Sigmoid colon (tissue), 4 donors: ENCODE measurements at regions not wholly inside any gene's neighbourhood (a gene's known extent, or its start where the extent isn't known, plus 50 kb on each side); places are given as distances from the start of the nearest gene placed in this dataset.

Experiments used
- EP300 ChIP-seq, 4 donors: sonication (generic); formaldehyde crosslinking; IDR thresholded peaks; one replicate each; pipeline ENCODE4 v1.6.1; 2017; ENCODE audit warnings: antibody characterized with exemption in 4 of 4
- POLR2A ChIP-seq, 2 donors: fragments of 450-650 bp; IDR thresholded peaks; one replicate each; pipeline ENCODE4 v1.6.1; 2016; ENCODE audit warnings: antibody characterized with exemption in 2 of 2, mild to moderate bottlenecking in 2 of 2, moderate library complexity in 2 of 2
- POLR2AphosphoS5 ChIP-seq, 4 donors: sonication (generic); formaldehyde crosslinking; IDR thresholded peaks; one replicate each; pipeline ENCODE4 v1.6.1; 2017; ENCODE audit warnings: antibody characterized with exemption in 4 of 4
- TF ChIP-seq, protein P1 (sequence below), 4 experiments: fragments of 450-650 bp in 3 of 4; fragments of 200-600 bp in 1 of 4; IDR thresholded peaks; one replicate each; pipeline ENCODE4 v1.5.1; 2016 to 2019; ENCODE audit warnings: antibody characterized with exemption in 4 of 4, mild to moderate bottlenecking in 3 of 4, moderate library complexity in 2 of 4

DNA sequence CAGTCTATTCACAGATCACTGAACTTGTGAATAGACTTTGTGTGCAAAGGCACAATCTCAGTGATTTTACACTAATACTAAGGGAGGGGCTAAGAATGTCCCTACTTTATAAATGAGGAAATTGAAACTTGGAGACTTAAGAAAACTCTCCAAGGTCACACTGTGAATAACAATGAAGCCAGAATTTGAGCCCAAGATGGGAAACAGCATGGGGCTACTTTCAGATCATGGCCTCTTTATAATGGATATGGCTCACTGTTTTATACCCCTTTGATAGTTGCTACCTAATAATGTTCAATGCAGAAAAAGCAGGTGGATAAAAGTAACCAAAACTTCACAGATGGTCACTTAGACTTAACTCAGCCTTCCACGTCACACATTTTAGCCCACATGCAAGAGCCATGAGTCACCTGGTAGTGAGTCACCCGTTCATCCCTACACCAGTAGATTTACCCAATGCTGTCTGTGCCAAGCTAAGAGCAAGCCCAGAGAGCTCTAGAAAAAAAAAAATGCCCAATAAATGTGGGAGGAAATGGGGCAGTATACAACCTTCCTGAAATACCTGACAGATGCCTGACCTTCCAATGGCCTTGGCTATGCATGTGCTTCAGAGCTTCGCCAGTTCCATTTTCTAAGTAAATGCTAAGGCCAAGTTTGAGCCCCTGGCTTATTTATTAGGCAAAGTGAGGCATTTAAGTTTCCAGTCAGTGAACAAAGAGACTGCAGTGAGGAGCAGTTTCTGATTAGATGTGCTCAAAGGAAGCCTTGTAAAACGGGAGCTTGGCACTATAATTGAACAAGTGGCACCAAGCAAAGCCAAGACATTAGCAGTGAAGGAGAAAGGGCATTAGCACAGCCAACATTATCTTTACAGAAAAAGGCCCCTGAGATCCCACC, 219.7 kb downstream of the TMEM114 start:
- TF ChIP-seq POLR2AphosphoS5 (IDR thresholded peaks at IDR 0.05) = no peak
- TF ChIP-seq, protein P1, sequence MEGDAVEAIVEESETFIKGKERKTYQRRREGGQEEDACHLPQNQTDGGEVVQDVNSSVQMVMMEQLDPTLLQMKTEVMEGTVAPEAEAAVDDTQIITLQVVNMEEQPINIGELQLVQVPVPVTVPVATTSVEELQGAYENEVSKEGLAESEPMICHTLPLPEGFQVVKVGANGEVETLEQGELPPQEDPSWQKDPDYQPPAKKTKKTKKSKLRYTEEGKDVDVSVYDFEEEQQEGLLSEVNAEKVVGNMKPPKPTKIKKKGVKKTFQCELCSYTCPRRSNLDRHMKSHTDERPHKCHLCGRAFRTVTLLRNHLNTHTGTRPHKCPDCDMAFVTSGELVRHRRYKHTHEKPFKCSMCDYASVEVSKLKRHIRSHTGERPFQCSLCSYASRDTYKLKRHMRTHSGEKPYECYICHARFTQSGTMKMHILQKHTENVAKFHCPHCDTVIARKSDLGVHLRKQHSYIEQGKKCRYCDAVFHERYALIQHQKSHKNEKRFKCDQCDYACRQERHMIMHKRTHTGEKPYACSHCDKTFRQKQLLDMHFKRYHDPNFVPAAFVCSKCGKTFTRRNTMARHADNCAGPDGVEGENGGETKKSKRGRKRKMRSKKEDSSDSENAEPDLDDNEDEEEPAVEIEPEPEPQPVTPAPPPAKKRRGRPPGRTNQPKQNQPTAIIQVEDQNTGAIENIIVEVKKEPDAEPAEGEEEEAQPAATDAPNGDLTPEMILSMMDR (IDR thresholded peaks at IDR 0.05) = no peak
- TF ChIP-seq EP300 (IDR thresholded peaks at IDR 0.05) = no peak
- no peak for TF ChIP-seq POLR2A (IDR thresholded peaks at IDR 0.05)
